SH-SY5Y (cell line): ENCODE measurements at regions not wholly inside any gene's neighbourhood (a gene's known extent, or its start where the extent isn't known, plus 50 kb on each side); places are given as distances from the start of the nearest gene placed in this dataset.

Experiments
- GATA2 ChIP-seq: IDR thresholded peaks from 2 replicates; pipeline ENCODE4 v1.6.1; 2011; ENCODE audit warnings: mild to moderate bottlenecking, low read depth, low read length
- GATA3 ChIP-seq: IDR thresholded peaks from 2 replicates; pipeline ENCODE4 v1.6.1; 2011; ENCODE audit warnings: low read depth, mild to moderate bottlenecking, low read length, moderate library complexity

DNA sequence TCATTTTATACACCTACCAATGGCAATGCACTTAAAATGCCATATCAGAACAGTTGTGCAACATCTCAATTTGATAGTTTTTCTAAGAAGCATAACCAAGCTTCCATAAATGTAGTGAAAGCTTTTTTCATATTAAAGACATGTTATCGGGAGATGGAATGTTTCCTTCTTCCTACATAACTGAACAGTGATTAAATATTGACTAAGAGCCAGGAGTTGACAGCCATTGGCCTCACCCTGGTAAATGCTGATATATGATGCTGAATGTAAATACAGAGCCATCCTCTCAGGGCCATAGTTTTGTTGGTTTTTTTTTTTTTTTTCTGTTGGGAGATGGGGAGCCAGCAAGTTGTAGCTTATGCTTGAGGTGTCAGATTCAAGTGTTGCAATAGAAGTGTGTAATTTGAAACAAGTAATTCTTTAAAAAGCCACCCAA lies 203.3 kb upstream of the IL12A start:
- TF ChIP-seq GATA2 (no peak), GATA3 (no peak)
